NCI-H345 treated with DMSO at 0.1 percent for 48 hours (cell line): ENCODE measurements at regions not wholly inside any gene's neighbourhood (a gene's known extent, or its start where the extent isn't known, plus 50 kb on each side); places are given as distances from the start of the nearest gene placed in this dataset.
"Not testable (repeated sequence)": the region's sequence is repeated elsewhere in the genome, so short reads cannot be mapped to it uniquely, and the experiment has no call there.

Experiments
- DNase-seq: peaks from one replicate; lab custom pipeline; 2025; ENCODE audit not compliant: unreplicated experiment; lab: John Stamatoyannopoulos, UW

DNA sequence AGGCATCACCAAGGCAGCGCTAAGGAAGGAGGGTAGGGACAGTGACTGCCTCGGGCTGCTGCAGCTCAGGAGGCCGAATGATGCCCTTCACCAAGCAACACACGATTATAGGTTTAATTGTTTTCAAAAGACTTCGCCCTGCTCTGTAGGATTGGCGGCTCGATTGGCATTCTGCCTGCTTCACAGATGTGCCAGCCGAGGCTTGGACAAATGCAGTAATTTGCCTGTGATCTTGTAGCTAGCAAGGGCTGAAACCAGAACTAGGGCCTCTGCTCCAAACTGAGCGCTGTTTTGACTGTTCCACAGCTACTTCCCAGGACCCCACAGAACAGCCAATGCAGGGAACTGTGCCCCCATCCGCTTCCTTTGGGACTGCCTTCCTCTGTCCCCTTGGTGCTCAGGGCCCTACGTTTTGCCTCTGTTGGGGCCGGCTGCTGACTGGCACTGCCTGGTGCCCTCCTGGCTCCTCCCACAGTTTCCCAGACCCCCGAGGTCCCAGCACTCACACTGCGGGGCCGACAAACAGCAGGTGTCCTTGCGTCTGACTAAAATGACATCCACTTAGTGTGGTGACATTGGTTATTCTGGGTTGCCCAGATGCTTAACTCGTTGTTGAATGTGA, 62.6 kb upstream of the EN2 start:
- no peak for DNase-seq

DNA sequence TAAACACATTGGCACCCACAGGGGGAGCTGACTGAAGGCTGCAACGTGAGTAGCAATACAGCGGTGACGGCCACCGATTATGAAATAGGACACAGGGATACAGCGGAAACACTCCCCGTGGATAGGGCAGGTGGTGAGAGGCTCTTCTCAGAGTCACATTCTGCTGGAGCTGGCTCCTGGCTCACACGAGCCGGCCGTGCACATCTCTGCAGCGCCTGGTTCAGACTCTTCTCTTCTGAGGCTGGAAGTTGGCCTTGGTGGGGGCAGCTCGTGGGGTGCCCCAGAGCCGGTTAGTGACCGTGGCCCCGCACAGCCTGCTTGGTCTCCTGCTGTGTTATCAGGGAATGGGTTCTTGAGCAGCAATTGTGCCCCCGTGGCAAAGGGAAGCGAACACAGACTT, 61.3 kb upstream of the EN2 start:
- no peak for DNase-seq

DNA sequence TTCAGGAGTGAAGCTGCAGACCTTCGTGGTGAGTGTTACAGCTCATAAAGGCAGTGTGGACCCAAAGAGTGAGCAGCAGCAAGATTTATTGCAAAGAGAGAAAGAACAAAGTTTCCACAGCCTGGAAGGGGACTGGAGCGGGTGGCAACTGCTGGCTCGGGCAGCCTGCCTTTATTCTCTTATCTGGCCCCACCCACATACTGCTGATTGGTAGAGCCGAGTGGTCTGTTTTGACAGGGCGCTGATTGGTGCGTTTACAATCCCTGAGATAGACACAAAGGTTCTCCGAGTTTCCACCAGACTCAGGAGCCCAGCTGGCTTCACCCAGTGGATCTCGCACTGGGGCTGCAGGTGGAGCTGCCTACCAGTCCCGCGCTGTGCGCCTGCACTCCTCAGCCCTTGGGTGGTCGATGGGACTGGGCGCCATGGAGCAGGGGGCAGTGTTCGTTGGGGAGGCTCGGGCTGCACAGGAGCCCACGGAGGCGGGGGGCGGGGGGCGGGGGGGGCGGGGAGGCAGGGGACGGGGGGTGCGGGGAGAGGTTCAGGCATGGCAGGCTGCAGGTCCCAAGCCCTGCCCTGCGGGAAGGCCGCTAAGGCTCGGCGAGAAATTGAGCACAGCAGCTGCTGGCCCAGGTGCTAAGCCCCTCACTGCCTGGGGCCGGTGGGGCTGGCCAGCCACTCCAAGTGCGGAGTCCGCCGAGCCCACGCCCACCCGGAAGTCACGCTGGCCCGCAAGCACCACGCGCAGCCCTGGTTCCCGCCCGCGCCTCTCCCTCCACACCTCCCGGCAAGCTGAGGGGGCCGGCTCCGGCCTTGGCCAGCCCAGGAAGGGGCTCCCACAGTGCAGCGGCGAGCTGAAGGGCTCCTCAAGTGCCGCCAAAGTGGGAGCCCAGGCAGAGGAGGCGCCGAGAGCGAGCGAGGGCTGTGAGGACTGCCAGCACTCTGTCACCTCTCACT, 59.9 kb upstream of the EN2 start:
- DNase-seq = not testable (repeated sequence)

DNA sequence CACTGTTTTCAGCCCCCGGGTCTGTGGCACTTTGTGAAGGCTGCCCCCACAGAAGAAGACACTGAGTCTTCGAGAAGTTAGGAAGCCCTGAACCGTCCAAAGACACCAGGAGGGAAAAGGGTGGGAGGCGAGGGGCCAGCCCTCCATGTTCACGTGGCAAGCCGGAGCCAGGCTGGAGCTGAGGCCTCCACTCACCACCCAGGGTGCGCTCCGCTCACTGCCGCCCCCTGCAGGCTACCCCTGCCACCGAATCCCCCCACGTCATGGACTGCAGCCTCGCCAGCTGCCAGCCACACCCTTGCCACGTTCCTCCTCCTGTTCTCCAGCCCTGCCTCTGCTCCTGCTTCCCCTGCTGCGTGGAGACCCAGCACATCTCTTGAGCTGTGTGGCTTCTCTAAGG, 59.0 kb upstream of the EN2 start:
- DNase-seq = no peak

DNA sequence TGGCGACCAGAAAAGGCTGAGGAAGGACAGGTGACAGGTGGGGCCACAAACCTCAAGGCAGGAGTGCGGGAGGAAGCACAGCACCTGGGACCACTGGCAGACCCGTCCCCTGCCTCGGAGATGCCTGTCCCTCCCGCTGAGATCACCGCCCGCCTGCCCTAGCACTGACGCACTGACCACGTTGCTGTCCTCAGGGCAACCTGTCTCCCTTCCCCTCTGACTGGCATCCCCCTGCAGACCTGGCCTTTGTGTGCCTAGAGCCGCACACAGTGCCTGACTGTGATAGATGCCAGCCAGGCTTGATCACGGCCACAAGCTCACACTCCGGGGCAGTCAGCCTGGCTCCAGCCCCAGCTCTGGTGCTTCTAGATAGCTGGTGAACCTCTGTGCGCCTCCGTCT, 58.4 kb upstream of the EN2 start:
- no peak for DNase-seq

DNA sequence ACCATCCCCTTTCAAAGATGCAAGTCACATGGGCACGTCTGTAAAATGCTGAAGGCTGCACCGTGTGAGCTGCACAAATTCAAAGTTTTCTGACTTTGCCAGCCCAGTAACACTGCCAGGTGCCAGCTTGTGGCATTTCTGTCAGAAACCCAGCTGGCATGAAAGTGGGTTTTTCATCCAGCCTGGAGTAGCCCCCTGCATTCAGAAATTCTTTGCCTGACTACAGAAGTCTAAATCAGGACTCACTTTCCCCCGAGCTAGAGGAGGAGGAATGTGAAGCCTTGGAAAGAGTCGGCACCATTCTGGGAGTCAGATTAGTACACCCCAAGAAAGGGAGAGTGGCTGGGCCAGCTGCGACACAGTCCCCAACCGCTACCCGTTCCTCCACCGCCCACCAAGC, 56.7 kb upstream of the EN2 start:
- no peak for DNase-seq

DNA sequence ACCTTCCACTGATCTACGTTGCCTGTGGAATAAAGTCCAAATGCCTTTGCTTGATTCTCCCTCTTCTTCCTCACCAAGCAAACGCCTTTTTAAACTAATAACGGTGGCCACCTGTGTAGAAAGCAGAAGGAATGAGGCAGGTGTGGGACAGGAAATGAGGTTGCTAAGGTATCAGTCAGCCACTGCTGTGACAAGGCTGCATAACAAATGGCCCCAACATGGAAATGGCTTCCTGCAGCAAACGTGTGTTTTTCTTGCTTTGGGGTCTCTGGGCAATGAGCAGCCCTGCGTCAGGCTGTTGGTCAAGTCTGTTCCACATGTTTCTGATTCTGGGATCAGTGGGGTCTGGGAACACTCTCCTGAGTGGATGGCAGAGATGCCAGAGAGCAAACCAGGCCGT, 56.0 kb upstream of the EN2 start:
- no peak for DNase-seq

DNA sequence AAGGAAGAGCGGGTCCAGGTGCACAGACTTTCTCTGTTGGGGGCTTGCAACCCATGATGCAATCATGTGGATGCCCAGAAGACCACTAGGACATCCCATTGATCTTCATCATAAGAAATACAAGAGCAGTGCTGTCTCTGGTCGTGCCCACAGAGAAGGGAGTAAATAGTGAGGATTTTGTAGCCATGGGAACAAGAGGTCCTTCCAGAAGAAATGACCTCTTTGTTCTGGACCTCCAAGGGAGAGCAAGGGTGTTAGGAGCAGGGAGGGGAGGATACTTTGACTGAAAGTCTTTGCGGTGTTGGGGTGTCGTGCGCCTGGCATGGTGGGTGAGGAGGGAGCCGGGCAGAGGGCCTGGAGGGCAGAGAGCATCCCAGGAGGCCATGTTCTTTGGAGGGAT, 55.0 kb upstream of the EN2 start:
- DNase-seq = no peak

DNA sequence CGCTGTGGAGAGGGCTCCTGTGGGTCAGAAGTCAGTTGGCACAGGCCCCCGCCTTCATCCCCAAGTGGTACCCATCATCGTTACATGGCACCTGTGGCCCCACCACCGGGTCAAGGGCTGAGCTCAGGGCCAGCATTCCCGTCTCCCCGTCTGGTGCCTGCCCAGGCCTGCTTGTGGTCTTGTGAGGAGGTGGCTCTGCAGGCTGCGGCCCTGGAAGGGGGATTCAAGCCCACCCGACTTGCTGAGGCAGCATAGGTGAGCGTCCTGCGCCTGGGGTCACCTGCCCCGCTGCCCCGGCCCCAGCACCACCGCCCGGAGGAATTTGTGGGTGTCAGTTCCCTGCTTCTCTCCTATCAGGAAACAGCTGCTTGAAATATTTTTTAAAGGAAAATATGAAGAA, 53.0 kb upstream of the EN2 start:
- no peak for DNase-seq

DNA sequence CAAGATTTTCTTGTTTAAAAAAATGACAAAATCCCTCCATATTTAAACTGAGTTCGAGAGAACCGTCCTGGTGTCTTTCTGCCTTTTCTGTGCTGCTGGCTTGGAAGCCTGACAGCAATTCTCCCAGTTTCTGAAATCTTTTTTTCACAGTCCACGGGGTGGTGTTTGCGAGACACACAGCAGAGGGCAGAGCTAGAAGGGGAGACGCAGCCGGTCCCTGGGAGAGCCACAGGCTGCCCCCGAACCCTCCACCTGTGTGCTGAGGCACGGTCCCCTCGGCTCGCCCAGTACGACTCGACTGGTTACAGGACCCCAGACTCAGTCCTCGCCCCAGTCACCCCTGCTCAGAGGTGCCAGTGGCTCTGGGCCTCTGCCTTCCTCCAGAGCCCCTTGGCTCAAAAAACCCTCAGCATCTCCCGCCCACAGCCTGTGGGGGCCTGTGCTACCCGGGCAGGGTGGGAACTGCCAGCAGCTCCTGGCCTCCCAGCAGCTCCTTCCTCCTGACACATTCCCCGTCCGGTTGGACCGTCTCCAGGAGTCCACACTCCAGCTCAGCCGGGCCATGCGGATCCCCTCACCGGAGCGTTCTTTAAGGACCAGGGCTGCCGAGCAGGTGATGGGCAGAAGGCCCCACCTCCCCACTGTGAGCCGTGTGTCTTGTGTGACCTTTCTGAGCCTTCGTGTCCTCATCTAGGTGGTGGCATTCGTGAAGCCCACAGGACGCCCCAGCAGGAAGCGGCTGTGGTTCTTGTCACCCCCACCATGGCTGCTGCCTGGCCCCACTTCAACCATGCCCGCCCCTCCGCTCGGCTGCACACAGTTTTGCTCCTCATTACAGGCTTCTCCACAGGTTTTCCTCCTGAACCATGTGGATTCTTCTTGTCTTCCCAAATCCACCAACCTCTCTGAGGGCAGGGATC, 52.3 kb upstream of the EN2 start:
- DNase-seq = no peak

DNA sequence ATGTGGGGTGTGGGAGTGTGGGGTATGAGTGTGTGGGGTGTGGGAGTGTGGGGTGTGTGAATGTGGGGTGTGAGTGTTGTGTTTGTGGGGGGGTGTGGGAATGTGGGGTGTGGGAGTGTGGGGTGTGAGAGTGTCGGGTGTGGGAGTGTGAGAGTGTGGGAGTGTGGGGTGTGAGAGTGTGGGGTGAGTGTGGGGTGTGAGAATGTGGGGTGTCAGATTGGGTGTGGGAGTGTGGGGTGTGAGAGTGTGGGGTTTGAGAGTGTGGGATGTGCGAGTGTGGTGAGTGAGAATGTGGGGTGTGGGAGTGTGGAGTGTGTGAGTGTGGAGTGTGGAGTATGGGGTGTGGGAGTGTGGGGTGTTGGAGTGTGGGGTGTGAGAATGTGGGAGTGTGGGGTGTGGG, 50.1 kb upstream of the EN2 start:
- DNase-seq = no peak
